ENCODE measurements at regions not wholly inside any gene's neighbourhood (a gene's known extent, or its start where the extent isn't known, plus 50 kb on each side); places are given as distances from the start of the nearest gene placed in this dataset.

- Histone ChIP-seq H3K27ac (ENCODE audit: low read depth, low read length) (no peak overlapping the region), H3K36me3 (ENCODE audit: insufficient read depth, low read length) (no peaks in the 10 kb centered on the region), H3K9me3 (ENCODE audit: control insufficient read depth in 1 of 2, low read length in 2 of 2) (no peaks in the 10 kb centered on the region), H3K27me3 (ENCODE audit: insufficient read depth, low read length) (no peaks in the 10 kb centered on the region), H3K4me1 (ENCODE audit: insufficient read depth, low read length) (no peaks in the 10 kb centered on the region), H3K4me3 (ENCODE audit: low read length in 2 of 2) (no peak overlapping the region)
- ChIA-PET CTCF (ENCODE audit: partially characterized antibody) (interaction anchor here (1.1 kb wide), 1 partner anchor 11 kb away, joined by 5 read pairs; no protein-coding TSS in a partner anchor), POLR2A (ENCODE audit: partially characterized antibody) (no interaction called here)
- DNase-seq: no peak
- peaks cover 0 to 18% of the 10 kb centered on the region in 2 donors for H3K36me3 Mint-ChIP-seq
- no peak overlapping the region for H3K27ac Mint-ChIP-seq
- H3K9me3 Mint-ChIP-seq: peaks cover 0 to 2% (median 0%) of the 10 kb centered on the region in 8 donors
- H3K4me1 Mint-ChIP-seq: no peaks in the 10 kb centered on the region
- H3K27me3 Mint-ChIP-seq: no peaks in the 10 kb centered on the region
- intact Hi-C loops (cut with micrococcal nuclease): no loop called here
- H3K4me3 Mint-ChIP-seq: no peak overlapping the region
Measured at GRCh38 chr7:136166521-136166920, 189.4 kb upstream of the MTPN start.

GRCh38 chr7:136163340-136163801 is 186.2 kb upstream of the MTPN start:
- H3K36me3 ChIP-seq (ENCODE audit: insufficient read depth, low read length): no peaks in the 10 kb centered on the region
- peaks cover 0 to 4% (median 3%) of the 10 kb centered on the region in 8 donors for H3K9me3 Mint-ChIP-seq
- H3K27ac Mint-ChIP-seq: no peak overlapping the region
- H3K27me3 ChIP-seq (ENCODE audit: insufficient read depth, low read length): no peaks in the 10 kb centered on the region
- no peak for DNase-seq
- POLR2A ChIA-PET (ENCODE audit: partially characterized antibody): no interaction called here
- no peaks in the 10 kb centered on the region for H3K27me3 Mint-ChIP-seq
- intact Hi-C loops (cut with micrococcal nuclease): no loop called here
- H3K4me1 Mint-ChIP-seq: no peaks in the 10 kb centered on the region
- no peak overlapping the region for H3K4me3 Mint-ChIP-seq
- no peak overlapping the region for H3K27ac ChIP-seq (ENCODE audit: low read depth, low read length)
- no peak overlapping the region for H3K4me3 ChIP-seq (ENCODE audit: low read length in 2 of 2)
- CTCF ChIA-PET (ENCODE audit: partially characterized antibody): interaction anchor here (1.4 kb wide), 1 partner anchor 9 kb away, joined by 4 read pairs; no protein-coding TSS in a partner anchor
- peaks cover 2 to 20% of the 10 kb centered on the region in 2 donors for H3K36me3 Mint-ChIP-seq
- H3K9me3 ChIP-seq (ENCODE audit: control insufficient read depth in 1 of 2, low read length in 2 of 2): no peaks in the 10 kb centered on the region
- no peaks in the 10 kb centered on the region for H3K4me1 ChIP-seq (ENCODE audit: insufficient read depth, low read length)

- no peak for DNase-seq
- ChIA-PET POLR2A (ENCODE audit: partially characterized antibody) (no interaction called here), CTCF (ENCODE audit: partially characterized antibody) (no interaction called here)
- Mint-ChIP-seq H3K9me3 (peaks cover 0 to 4% (median under 1%) of the 10 kb centered on the region in 8 donors), H3K4me3 (no peak overlapping the region), H3K4me1 (no peaks in the 10 kb centered on the region), H3K27ac (no peak overlapping the region), H3K27me3 (no peaks in the 10 kb centered on the region), H3K36me3 (peaks cover 2 to 3% of the 10 kb centered on the region in 2 donors)
- H3K36me3 ChIP-seq (ENCODE audit: insufficient read depth, low read length): no peaks in the 10 kb centered on the region
- H3K9me3 ChIP-seq (ENCODE audit: control insufficient read depth in 1 of 2, low read length in 2 of 2): no peaks in the 10 kb centered on the region
- no peak overlapping the region for H3K4me3 ChIP-seq (ENCODE audit: low read length in 2 of 2)
- H3K27me3 ChIP-seq (ENCODE audit: insufficient read depth, low read length): no peaks in the 10 kb centered on the region
- no peak overlapping the region for H3K27ac ChIP-seq (ENCODE audit: low read depth, low read length)
- intact Hi-C loops (cut with micrococcal nuclease): no loop called here
- H3K4me1 ChIP-seq (ENCODE audit: insufficient read depth, low read length): no peaks in the 10 kb centered on the region
Measured at GRCh38 chr7:136150311-136150710, 173.2 kb upstream of the MTPN start.

GRCh38 chr7:136148920-136149319 is 171.8 kb upstream of the MTPN start:
- ChIA-PET CTCF (ENCODE audit: partially characterized antibody) (no interaction called here), POLR2A (ENCODE audit: partially characterized antibody) (no interaction called here)
- Histone ChIP-seq H3K4me3 (ENCODE audit: low read length in 2 of 2) (no peak overlapping the region), H3K4me1 (ENCODE audit: insufficient read depth, low read length) (no peaks in the 10 kb centered on the region), H3K27ac (ENCODE audit: low read depth, low read length) (no peak overlapping the region), H3K36me3 (ENCODE audit: insufficient read depth, low read length) (no peaks in the 10 kb centered on the region), H3K27me3 (ENCODE audit: insufficient read depth, low read length) (no peaks in the 10 kb centered on the region), H3K9me3 (ENCODE audit: control insufficient read depth in 1 of 2, low read length in 2 of 2) (no peaks in the 10 kb centered on the region)
- no peaks in the 10 kb centered on the region for H3K4me1 Mint-ChIP-seq
- no peak for DNase-seq
- H3K9me3 Mint-ChIP-seq: peaks cover 0 to 4% (median under 1%) of the 10 kb centered on the region in 8 donors
- intact Hi-C loops (cut with micrococcal nuclease): no loop called here
- H3K27me3 Mint-ChIP-seq: no peaks in the 10 kb centered on the region
- H3K4me3 Mint-ChIP-seq: no peak overlapping the region
- H3K36me3 Mint-ChIP-seq: peaks cover 2 to 3% of the 10 kb centered on the region in 2 donors
- no peak overlapping the region for H3K27ac Mint-ChIP-seq

- Histone ChIP-seq H3K27me3 (ENCODE audit: insufficient read depth, low read length) (no peaks in the 10 kb centered on the region), H3K4me1 (ENCODE audit: insufficient read depth, low read length) (no peaks in the 10 kb centered on the region), H3K4me3 (ENCODE audit: low read length in 2 of 2) (no peak overlapping the region), H3K36me3 (ENCODE audit: insufficient read depth, low read length) (no peaks in the 10 kb centered on the region), H3K9me3 (ENCODE audit: control insufficient read depth in 1 of 2, low read length in 2 of 2) (no peaks in the 10 kb centered on the region), H3K27ac (ENCODE audit: low read depth, low read length) (no peak overlapping the region)
- ChIA-PET POLR2A (ENCODE audit: partially characterized antibody) (no interaction called here), CTCF (ENCODE audit: partially characterized antibody) (no interaction called here)
- Mint-ChIP-seq H3K4me3 (no peak overlapping the region), H3K27ac (peak overlapping the region in 1 of 7 donors; percentile 54), H3K9me3 (peaks cover 0 to 4% (median under 1%) of the 10 kb centered on the region in 8 donors), H3K4me1 (no peaks in the 10 kb centered on the region), H3K36me3 (peaks cover 2 to 3% of the 10 kb centered on the region in 2 donors), H3K27me3 (no peaks in the 10 kb centered on the region)
- DNase-seq: no peak
- intact Hi-C loops (cut with micrococcal nuclease): no loop called here
Measured at GRCh38 chr7:136146925-136147324, 169.8 kb upstream of the MTPN start.

- intact Hi-C loops (cut with micrococcal nuclease): no loop called here
- Histone ChIP-seq H3K27me3 (ENCODE audit: insufficient read depth, low read length) (no peaks in the 10 kb centered on the region), H3K4me3 (ENCODE audit: low read length in 2 of 2) (no peak overlapping the region), H3K36me3 (ENCODE audit: insufficient read depth, low read length) (no peaks in the 10 kb centered on the region), H3K9me3 (ENCODE audit: control insufficient read depth in 1 of 2, low read length in 2 of 2) (no peaks in the 10 kb centered on the region), H3K4me1 (ENCODE audit: insufficient read depth, low read length) (no peaks in the 10 kb centered on the region), H3K27ac (ENCODE audit: low read depth, low read length) (no peak overlapping the region)
- CTCF ChIA-PET (ENCODE audit: partially characterized antibody): interaction anchor here (1.4 kb wide), 1 partner anchor 11 kb away, joined by 4 read pairs; no protein-coding TSS in a partner anchor
- no peaks in the 10 kb centered on the region for H3K27me3 Mint-ChIP-seq
- H3K9me3 Mint-ChIP-seq: peaks cover 0 to 4% (median 0%) of the 10 kb centered on the region in 8 donors
- no peaks in the 10 kb centered on the region for H3K4me1 Mint-ChIP-seq
- DNase-seq: no peak
- POLR2A ChIA-PET (ENCODE audit: partially characterized antibody): no interaction called here
- no peak overlapping the region for H3K4me3 Mint-ChIP-seq
- peaks cover 2 to 6% of the 10 kb centered on the region in 2 donors for H3K36me3 Mint-ChIP-seq
- H3K27ac Mint-ChIP-seq: no peak overlapping the region
Measured at GRCh38 chr7:136144182-136144581, 167.0 kb upstream of the MTPN start.

- ChIA-PET POLR2A (ENCODE audit: partially characterized antibody) (no interaction called here), CTCF (ENCODE audit: partially characterized antibody) (no interaction called here)
- peaks cover 0 to 3% of the 10 kb centered on the region in 2 donors for H3K36me3 Mint-ChIP-seq
- H3K27ac Mint-ChIP-seq: no peak overlapping the region
- Histone ChIP-seq H3K4me1 (ENCODE audit: insufficient read depth, low read length) (no peaks in the 10 kb centered on the region), H3K4me3 (ENCODE audit: low read length in 2 of 2) (no peak overlapping the region), H3K27ac (ENCODE audit: low read depth, low read length) (no peak overlapping the region), H3K9me3 (ENCODE audit: control insufficient read depth in 1 of 2, low read length in 2 of 2) (no peaks in the 10 kb centered on the region), H3K27me3 (ENCODE audit: insufficient read depth, low read length) (no peaks in the 10 kb centered on the region), H3K36me3 (ENCODE audit: insufficient read depth, low read length) (no peaks in the 10 kb centered on the region)
- no peak overlapping the region for H3K4me3 Mint-ChIP-seq
- H3K9me3 Mint-ChIP-seq: peaks cover 0 to 2% (median 0%) of the 10 kb centered on the region in 8 donors
- H3K27me3 Mint-ChIP-seq: no peaks in the 10 kb centered on the region
- DNase-seq: no peak
- intact Hi-C loops (cut with micrococcal nuclease): no loop called here
- H3K4me1 Mint-ChIP-seq: peaks cover 0 to 2% (median 0%) of the 10 kb centered on the region in 4 donors
Measured at GRCh38 chr7:136143271-136143670, 166.1 kb upstream of the MTPN start.

Measured in CD4-positive, alpha-beta memory T cell (primary cell).